B cell (primary cell): ENCODE measurements at regions not wholly inside any gene's neighbourhood (a gene's known extent, or its start where the extent isn't known, plus 50 kb on each side); places are given as distances from the start of the nearest gene placed in this dataset.

Experiments used
- ATAC-seq: fragments of 200-7000 bp; cut with Tn5 transposase; one replicate; pipeline ENCODE4 v1.10.0; 2021; ENCODE audit warnings: low read depth, mild to moderate bottlenecking, moderate number of reproducible peaks, moderate library complexity
- CTCF ChIA-PET: fragments of 350-600 bp; sonication (Branson Sonifier 250); formaldehyde crosslinking; loops from one replicate; lab custom pipeline; 2021; ENCODE audit warnings: antibody characterized with exemption, inconsistent platforms; lab: Charles Lee
- POLR2A ChIA-PET: fragments of 350-600 bp; sonication (Branson Sonifier 250); formaldehyde crosslinking; loops from one replicate; lab custom pipeline; 2021; ENCODE audit warnings: antibody characterized with exemption; lab: Charles Lee
- DNase-seq: peaks from one replicate; pipeline ENCODE4 v3.0.0; 2013
- H2AFZ ChIP-seq: 2 replicates; pipeline ENCODE4 v1.6.1; 2012; ENCODE audit warnings: mild to moderate bottlenecking, low read depth, low read length; ENCODE audit not compliant: insufficient read depth, poor library complexity, severe bottlenecking
- H3K27ac ChIP-seq, 2 donors: 1 replicate in 1 of 2; 2 replicates in 1 of 2; pipeline ENCODE4 v1.5.1; 2012 to 2013; ENCODE audit warnings: low read length in 2 of 2, mild to moderate bottlenecking in 2 of 2, moderate library complexity in 1 of 2
- H3K27me3 ChIP-seq, 4 experiments: fragments of 200-600 bp in 1 of 4; sonication (generic) in 1 of 4; replicated peaks in 1 of 4; 1 replicate in 2 of 4; 2 replicates in 2 of 4; pipeline versions ENCODE4 v1.6.1 to v1.7.0; 2013 to 2016; ENCODE audit warnings: low read length in 3 of 4, mild to moderate bottlenecking in 2 of 4, mixed read lengths in 1 of 4, moderate library complexity in 1 of 4; ENCODE audit not compliant: insufficient read depth in 4 of 4, control insufficient read depth in 3 of 4; ENCODE audit errors: control extremely low read depth in 1 of 4
- H3K36me3 ChIP-seq, 2 experiments: replicated peaks in 1 of 2; 1 replicate in 1 of 2; 2 replicates in 1 of 2; pipeline versions ENCODE4 v1.6.1 to v1.7.1; 2013; ENCODE audit warnings: low read length in 1 of 2; ENCODE audit not compliant: insufficient read depth in 2 of 2, control insufficient read depth in 1 of 2; ENCODE audit errors: control extremely low read depth in 1 of 2, extremely low read depth in 1 of 2
- H3K4me1 ChIP-seq, 2 donors: fragments of 200-600 bp in 1 of 2; sonication (generic) in 1 of 2; 1 replicate in 1 of 2; 2 replicates in 1 of 2; pipeline versions ENCODE4 v1.5.1 to v1.6.1; 2013 to 2017; ENCODE audit warnings: low read length in 2 of 2; ENCODE audit not compliant: control insufficient read depth in 2 of 2, insufficient read depth in 2 of 2
- H3K4me2 ChIP-seq: replicated peaks from 2 replicates; pipeline ENCODE3; 2012; ENCODE audit warnings: mild to moderate bottlenecking, low read depth, low read length; ENCODE audit not compliant: poor library complexity, severe bottlenecking
- H3K4me3 ChIP-seq, 5 experiments: fragments of 200-600 bp in 1 of 5; sonication (generic) in 1 of 5; 1 replicate in 3 of 5; 2 replicates in 2 of 5; pipeline versions ENCODE4 v1.5.1 to v1.7.0; 2011 to 2016; ENCODE audit warnings: low read length in 4 of 5, mild to moderate bottlenecking in 4 of 5, low read depth in 2 of 5, control low read depth in 1 of 5, moderate library complexity in 1 of 5; ENCODE audit not compliant: insufficient read depth in 1 of 5; ENCODE audit errors: control extremely low read depth in 1 of 5, extremely low read depth in 1 of 5
- H3K79me2 ChIP-seq: fragments of 200-600 bp; sonication (generic); one replicate; pipeline ENCODE4 v1.6.0; 2016; ENCODE audit warnings: low read length; ENCODE audit not compliant: control insufficient read depth, insufficient read depth
- H3K9ac ChIP-seq: fragments of 200-600 bp; sonication (generic); 2 replicates; pipeline ENCODE4 v1.6.1; 2017; ENCODE audit warnings: mild to moderate bottlenecking, low read length, moderate library complexity
- H3K9me3 ChIP-seq, 3 donors: one replicate each; pipeline versions ENCODE4 v1.6.1 to v1.7.1; 2013; ENCODE audit warnings: low read length in 2 of 3; ENCODE audit not compliant: control insufficient read depth in 2 of 3, insufficient read depth in 1 of 3; ENCODE audit errors: control extremely low read depth in 1 of 3
- H4K20me1 ChIP-seq: 2 replicates; pipeline ENCODE4 v1.6.0; 2012; ENCODE audit warnings: mild to moderate bottlenecking, low read length; ENCODE audit not compliant: insufficient read depth, control insufficient read depth, poor library complexity, severe bottlenecking
- H3K27ac Mint-ChIP-seq: one replicate; pipeline ENCODE4 v1.8.0; 2021; ENCODE audit warnings: mixed read lengths
- H3K27me3 Mint-ChIP-seq: one replicate; pipeline ENCODE4 v1.8.0; 2021; ENCODE audit warnings: mixed read lengths
- H3K4me1 Mint-ChIP-seq: one replicate; pipeline ENCODE4 v1.8.0; 2021; ENCODE audit warnings: mixed read lengths
- H3K4me3 Mint-ChIP-seq: one replicate; pipeline ENCODE4 v1.8.0; 2021; ENCODE audit warnings: mixed read lengths
- H3K9me3 Mint-ChIP-seq: one replicate; pipeline ENCODE4 v1.8.0; 2022; ENCODE audit warnings: mixed read lengths; ENCODE audit not compliant: insufficient read depth
- CTCF ChIP-seq: fragments of 200-600 bp; IDR thresholded peaks from one replicate; pipeline ENCODE4 v1.8.0; 2022; ENCODE audit warnings: antibody characterized with exemption, mild to moderate bottlenecking
- EZH2 ChIP-seq: IDR thresholded peaks from 2 replicates; pipeline ENCODE4 v1.6.1; 2012; ENCODE audit warnings: borderline replicate concordance, low read depth, mild to moderate bottlenecking, moderate library complexity, low read length; ENCODE audit not compliant: insufficient read depth, poor library complexity, severe bottlenecking
- WGBS: methylation state at CpG from one replicate; pipeline ENCODE4 v1.1.5; 2013; ENCODE audit warnings: missing lambda C conversion rate; ENCODE audit not compliant: insufficient coverage; 5-methylcytosine and 5-hydroxymethylcytosine counted together
- intact Hi-C: fragments of 100-400 bp; cut with micrococcal nuclease; formaldehyde crosslinking; loops from one replicate; pipeline ENCODE4 v1.10.0; 2022

GRCh38 chr9:87181670-87182069 lies 234.4 kb upstream of the GAS1 start:
- no peak overlapping the region for H3K27ac Mint-ChIP-seq
- H4K20me1 ChIP-seq: no peaks in the 10 kb centered on the region
- no peaks in the 10 kb centered on the region for H3K4me1 Mint-ChIP-seq
- no peak for ATAC-seq
- no peak overlapping the region for H3K27ac ChIP-seq
- H3K27me3 Mint-ChIP-seq: no peaks in the 10 kb centered on the region
- ChIA-PET CTCF (no interaction called here), POLR2A (no interaction called here)
- no peaks in the 10 kb centered on the region for H3K4me1 ChIP-seq
- H3K4me3 Mint-ChIP-seq: no peak overlapping the region
- no peak overlapping the region for H3K4me2 ChIP-seq
- no peaks in the 10 kb centered on the region for H3K9me3 ChIP-seq
- no peak for DNase-seq
- peaks cover 2% of the 10 kb centered on the region for H3K9me3 Mint-ChIP-seq
- WGBS: no CpG with 5 or more reads among the region's 1 CpG
- no peak overlapping the region for H3K4me3 ChIP-seq
- TF ChIP-seq CTCF: no peak
- TF ChIP-seq EZH2: no peak
- intact Hi-C loops: no loop called here
- no peaks in the 10 kb centered on the region for H3K79me2 ChIP-seq
- H3K9ac ChIP-seq: no peak overlapping the region
- no peaks in the 10 kb centered on the region for H3K36me3 ChIP-seq
- peaks cover 0 to 4% (median 0%) of the 10 kb centered on the region in 4 experiments for H3K27me3 ChIP-seq
- H2AFZ ChIP-seq: no peak overlapping the region

- Histone ChIP-seq H3K36me3 (no peaks in the 10 kb centered on the region), H2AFZ (no peak overlapping the region), H3K4me3 (no peak overlapping the region), H3K4me1 (no peaks in the 10 kb centered on the region), H3K9ac (no peak overlapping the region), H3K27me3 (peaks cover 0 to 4% (median 0%) of the 10 kb centered on the region in 4 experiments), H3K4me2 (no peak overlapping the region), H3K27ac (no peak overlapping the region), H4K20me1 (no peaks in the 10 kb centered on the region), H3K79me2 (no peaks in the 10 kb centered on the region), H3K9me3 (no peaks in the 10 kb centered on the region)
- H3K27me3 Mint-ChIP-seq: no peaks in the 10 kb centered on the region
- POLR2A ChIA-PET: no interaction called here
- WGBS: 80% methylated on average over 1 of the region's 6 CpGs
- intact Hi-C loops: no loop called here
- H3K4me3 Mint-ChIP-seq: no peak overlapping the region
- ATAC-seq: no peak
- TF ChIP-seq EZH2: no peak
- no peak for TF ChIP-seq CTCF
- no peaks in the 10 kb centered on the region for H3K4me1 Mint-ChIP-seq
- no peak for DNase-seq
- H3K27ac Mint-ChIP-seq: no peak overlapping the region
- peaks cover 2% of the 10 kb centered on the region for H3K9me3 Mint-ChIP-seq
- CTCF ChIA-PET: no interaction called here
These were observed 237.8 kb upstream of the GAS1 start for GRCh38 chr9:87184956-87185642.
